SIG-M5 (cell line): ENCODE measurements at regions not wholly inside any gene's neighbourhood (a gene's known extent, or its start where the extent isn't known, plus 50 kb on each side); places are given as distances from the start of the nearest gene placed in this dataset.
"Not testable (repeated sequence)": the region's sequence is repeated elsewhere in the genome, so short reads cannot be mapped to it uniquely, and the experiment has no call there.

Experiments
- DNase-seq: peaks from one replicate; lab custom pipeline; 2025; lab: John Stamatoyannopoulos, UW

DNA sequence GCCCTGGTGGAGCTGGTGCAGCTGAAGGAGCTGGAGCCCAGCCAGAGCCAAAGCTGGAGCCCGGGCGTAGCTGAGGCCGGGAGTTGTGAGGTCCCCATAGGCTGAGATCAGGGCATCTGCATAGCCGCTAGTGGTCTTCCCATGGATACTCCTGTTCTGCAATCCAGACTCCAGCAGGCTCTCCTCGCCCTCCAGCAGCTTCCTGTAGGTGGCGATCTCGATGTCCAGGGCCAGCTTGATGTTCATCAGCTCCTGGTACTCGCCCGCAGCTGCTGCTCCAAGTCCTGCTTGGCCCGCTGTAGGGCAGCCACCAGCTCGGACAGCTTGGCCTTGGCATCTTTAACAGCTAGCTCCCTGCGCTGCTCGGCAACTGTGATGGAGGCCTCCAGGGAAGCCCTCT, 966.1 kb downstream of the FSCB start:
- no peak for DNase-seq

DNA sequence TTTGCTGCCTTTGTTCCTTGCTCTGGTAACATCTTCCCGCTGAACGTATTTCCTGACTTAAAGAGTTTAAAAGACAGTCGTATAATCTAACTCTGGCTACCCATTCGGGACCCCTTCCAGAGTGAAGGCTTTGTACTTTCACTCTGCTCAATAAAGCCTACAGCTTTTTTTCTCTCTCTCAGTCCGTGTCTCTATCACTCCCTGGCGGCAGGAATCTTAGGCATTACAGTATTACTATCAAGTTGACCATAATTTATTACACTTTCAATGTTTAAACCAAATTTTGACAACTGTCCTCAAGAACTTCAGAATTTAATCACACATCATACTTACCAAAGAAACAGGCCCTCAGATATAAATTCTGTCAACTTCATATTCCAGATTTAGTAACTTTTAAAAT, 967.9 kb downstream of the FSCB start:
- no peak for DNase-seq

GRCh38 chr14:43535231-43535838, 971.7 kb downstream of the FSCB start:
- no peak for DNase-seq

- no peak for DNase-seq
Measured at GRCh38 chr14:43532825-43533416, 974.2 kb downstream of the FSCB start.

DNA sequence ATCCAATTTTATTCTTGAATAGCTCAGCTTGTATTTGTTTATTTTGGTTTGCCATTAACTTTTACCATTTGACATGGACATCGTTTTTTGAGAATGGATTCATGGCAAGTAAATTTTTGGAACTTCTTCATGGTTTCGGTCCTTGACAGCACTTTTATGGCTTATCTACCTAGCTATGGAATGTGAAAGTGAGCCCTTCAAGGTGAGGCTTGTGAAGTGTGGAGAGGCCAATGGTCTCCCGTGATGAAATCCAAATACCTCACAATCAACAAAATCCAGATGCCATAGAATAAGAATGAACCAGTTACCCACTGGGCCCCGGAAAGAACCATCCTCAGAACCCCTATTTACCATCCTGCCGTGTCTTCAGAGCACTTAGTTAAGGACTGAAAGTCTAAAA, 978.8 kb downstream of the FSCB start:
- DNase-seq: no peak

DNA sequence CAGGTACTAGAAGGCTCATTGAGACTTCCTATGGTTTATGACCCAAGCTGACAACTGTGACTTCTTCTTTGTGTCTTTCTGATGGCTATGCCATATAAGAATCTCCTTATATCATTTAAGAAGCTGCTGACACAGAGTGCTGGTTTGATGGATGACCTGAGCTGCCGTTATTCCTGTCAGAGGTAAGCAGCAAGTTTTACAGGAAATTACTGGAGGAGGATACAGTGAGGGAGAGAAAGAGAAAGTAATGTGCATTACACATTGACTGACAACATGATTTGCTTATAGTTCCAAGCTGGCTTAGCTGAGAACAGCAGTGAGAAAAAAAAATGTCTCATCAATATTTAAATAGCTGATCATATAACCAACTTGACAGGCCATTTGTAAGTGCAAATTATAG, 981.4 kb downstream of the FSCB start:
- DNase-seq: no peak

- no peak for DNase-seq
Measured at GRCh38 chr14:43522901-43523300, 984.2 kb downstream of the FSCB start.

- DNase-seq: no peak
Measured at GRCh38 chr14:43522191-43522590, 984.9 kb downstream of the FSCB start.

DNA sequence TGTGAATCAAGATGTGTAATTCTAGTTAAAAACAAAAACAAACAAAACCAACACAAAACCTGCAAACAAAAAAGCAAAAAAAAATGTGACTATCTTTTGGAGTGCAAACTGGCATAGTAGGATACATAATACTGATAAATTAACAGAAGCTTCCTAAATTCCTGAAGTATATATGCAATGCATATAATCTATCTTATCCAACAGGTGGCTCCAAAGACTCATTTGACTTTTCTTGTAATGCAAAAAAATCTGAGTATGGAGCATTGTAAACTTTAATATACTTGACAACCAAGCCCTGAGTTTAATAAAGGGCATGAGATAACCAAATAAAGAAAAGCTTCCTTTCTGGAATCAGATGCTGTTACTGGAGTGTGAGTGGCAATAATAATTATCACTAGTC, 1003.6 kb downstream of the FSCB start:
- no peak for DNase-seq

DNA sequence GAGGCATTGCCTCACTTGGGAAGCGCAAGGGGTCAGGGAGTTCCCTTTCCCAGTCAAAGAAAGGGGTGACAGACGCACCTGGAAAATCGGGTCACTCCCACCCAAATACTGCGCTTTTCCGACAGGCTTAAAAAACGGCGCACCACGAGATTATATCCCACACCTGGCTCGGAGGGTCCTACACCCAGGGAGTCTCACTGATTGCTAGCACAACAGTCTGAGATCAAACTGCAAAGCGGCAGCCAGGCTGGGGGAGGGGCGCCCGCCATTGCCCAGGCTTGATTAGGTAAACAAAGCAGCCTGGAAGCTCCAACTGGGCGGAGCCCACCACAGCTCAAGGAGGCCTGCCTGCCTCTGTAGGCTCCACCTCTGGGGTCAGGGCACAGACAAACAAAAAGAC, 1014.7 kb downstream of the FSCB start:
- DNase-seq: not testable (repeated sequence)

- no peak for DNase-seq
Measured at GRCh38 chr14:43483415-43483814, 1023.7 kb downstream of the FSCB start.

DNA sequence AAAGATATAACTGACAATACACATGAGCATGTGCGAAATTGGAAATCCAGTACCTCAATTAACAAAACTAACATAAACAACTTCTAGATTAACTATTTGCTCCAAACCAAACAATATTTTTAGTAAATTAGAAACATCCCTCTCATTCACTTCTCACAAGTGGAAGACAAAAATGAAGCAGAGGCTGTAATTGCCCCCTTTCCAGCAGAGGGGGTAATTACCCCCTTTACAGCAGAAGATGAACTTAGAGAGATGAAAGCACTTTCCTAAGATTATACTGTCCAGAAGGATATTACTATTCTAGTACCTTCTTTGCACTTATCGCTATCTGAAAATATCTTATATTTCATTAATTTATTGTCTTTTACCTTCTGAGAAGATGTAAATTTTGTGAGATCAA, 1025.2 kb downstream of the FSCB start:
- DNase-seq: no peak

DNA sequence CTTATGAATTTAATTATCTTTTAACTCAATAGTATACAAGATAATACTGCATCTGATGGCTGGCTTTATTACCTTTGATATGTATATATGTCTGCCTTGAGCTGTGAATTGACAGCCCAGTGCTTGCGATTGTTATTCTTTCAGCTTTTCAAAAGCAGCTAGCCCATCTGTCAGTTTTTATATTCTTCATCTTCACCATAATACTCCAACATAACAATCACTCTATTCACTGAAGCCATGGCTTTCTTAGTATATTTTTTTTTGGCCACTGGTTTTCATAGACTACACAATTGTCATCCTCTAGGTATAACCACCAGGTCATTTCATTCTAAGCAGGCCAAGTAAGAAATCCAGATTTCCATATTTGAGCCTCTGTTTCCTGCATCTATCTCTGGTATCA, 1026.1 kb downstream of the FSCB start:
- no peak for DNase-seq

DNA sequence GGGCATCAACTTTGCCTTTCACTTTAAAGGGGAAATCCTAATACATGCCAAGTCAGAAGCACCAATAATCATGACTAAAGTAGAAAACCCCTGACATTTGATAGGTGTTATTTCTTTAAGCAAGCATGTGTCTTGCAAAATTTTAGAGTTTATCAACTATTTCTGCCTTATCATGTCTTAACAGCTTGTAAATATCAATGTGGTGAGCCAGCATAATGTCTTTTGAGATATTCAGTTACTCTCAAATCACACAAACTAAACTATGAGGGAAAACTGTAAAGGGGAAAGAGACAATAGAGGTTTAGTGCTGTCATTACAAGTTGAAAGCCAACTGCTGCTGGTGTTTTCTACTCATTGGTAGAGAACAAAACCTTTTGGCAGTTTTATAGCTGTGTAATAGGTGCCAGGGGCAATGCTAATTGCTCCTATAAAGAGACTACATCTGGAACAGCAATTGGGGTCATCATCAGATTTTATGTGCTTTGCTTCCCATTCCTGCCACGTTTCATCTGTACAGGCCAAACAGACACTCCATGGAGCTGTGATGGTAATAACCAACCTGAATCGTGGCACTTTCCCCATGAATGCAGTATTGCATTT, 1027.4 kb downstream of the FSCB start:
- no peak for DNase-seq

- DNase-seq: no peak
Measured at GRCh38 chr14:43476822-43477221, 1030.3 kb downstream of the FSCB start.

DNA sequence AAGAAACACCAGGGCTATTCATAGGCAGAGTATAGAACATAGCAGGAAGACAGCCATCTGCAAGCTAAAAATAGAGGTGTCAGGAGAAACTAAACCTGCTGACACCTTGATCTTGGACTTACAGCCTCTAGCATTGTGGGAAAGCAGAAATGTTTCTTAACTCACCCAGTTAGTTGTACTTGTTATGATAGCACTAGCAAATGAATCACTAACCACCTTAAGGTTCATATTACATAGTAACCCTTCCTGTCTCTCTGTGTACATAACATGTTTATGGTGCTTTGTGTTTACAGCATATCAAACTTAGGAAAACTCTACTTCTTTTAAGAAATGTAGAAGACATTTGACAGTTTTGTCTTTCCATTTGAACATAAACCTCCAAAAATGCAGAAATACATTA, 1031.3 kb downstream of the FSCB start:
- DNase-seq: no peak

DNA sequence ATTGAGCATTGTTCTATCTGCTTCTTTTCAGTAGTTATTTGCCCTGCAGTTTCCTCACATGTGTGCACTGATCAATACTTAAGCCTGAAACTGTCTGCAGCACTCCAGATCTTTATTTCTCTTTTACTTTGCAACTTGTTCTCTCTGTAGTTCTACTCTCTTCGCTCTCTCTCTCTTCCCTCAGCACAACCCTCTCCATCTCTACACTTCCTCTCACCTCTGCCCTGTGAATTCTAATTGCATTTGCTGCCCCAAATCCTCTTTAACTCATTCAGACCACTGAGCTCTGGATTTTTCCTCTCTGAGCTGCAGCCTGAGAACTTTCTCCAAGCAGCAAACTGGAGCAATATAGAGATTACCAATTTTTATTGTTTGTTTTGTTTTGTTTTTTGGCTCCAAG, 1035.5 kb downstream of the FSCB start:
- no peak for DNase-seq

- no peak for DNase-seq
Measured at GRCh38 chr14:43464968-43465367, 1042.1 kb downstream of the FSCB start.

DNA sequence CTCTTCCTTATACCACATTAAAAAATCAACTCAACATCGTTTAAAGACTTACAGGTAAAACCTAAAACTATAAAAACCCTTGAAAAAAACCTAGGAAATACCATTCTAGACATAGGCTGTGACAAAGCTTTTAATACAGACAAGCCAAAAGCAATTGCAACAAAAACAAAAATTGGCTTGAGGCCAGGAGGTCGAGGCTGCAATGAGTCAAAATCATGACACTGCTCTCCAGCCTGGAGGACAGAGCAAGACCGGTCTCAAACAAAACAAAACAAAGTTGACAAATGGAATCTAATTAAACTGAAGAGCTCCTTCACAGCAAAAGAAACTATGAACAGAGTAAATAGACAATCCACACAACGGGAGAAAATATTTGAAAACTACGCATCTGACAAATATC, 1057.8 kb downstream of the FSCB start:
- no peak for DNase-seq

- DNase-seq: peak; percentile 20
Measured at GRCh38 chr14:43438056-43438455, 1069.0 kb downstream of the FSCB start.

GRCh38 chr14:43418324-43418723, 1088.8 kb downstream of the FSCB start:
- DNase-seq: no peak

DNA sequence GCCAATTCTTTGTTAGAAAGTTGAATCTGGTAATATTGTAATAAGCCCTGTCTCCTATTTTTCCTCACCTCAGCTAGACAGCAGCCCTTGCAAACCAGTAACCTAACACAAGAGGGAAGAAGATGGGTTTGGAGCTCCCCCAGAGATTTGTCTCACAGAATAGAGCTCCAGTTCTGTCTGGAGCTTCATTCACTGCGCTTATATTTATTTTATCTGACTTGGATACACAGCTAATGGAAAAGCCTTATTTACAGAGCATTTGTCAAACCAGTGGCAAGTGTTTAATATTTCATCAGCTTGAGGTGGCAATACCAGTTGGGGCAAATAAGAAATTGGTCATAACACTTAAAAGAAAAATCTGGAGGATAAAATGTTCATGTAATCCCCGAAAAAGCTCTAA, 1094.0 kb downstream of the FSCB start:
- DNase-seq: no peak

GRCh38 chr14:43411841-43412240, 1095.2 kb downstream of the FSCB start:
- no peak for DNase-seq

DNA sequence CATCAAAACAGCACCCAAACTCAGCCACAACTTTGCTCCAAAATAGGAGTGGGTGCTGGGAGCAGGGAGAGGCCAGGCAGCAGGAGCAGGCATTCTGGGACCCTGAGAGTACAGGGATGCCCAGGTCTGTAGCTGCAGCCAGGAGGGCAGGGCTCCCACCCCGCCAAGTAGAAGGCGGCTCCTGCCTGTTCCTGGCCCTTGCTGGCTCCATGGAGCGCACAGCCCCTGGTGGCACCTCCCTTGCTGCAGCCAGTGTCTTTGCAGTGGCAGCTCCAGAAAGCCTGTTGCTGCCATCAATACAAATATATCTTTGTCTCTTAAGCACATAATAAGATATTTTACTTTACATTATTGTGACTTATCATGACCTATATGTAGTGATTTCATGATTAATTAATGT, 1096.5 kb downstream of the FSCB start:
- no peak for DNase-seq
